GM23338 (cell line): ENCODE measurements at regions not wholly inside any gene's neighbourhood (a gene's known extent, or its start where the extent isn't known, plus 50 kb on each side); places are given as distances from the start of the nearest gene placed in this dataset.

Experiments used
- JUNB ChIP-seq: IDR thresholded peaks from one replicate; pipeline ENCODE4 v1.6.1; 2016; ENCODE audit warnings: antibody characterized with exemption; ENCODE audit not compliant: unreplicated experiment
- REST ChIP-seq: IDR thresholded peaks from one replicate; pipeline ENCODE4 v1.6.1; 2018; ENCODE audit warnings: antibody characterized with exemption; ENCODE audit not compliant: unreplicated experiment

GRCh38 chr10:4194231-4194630 lies 409.2 kb upstream of the KLF6 start:
- TF ChIP-seq REST, result no peak
- no peak for TF ChIP-seq JUNB
